Nephron (organoid): ENCODE measurements at regions not wholly inside any gene's neighbourhood (a gene's known extent, or its start where the extent isn't known, plus 50 kb on each side); places are given as distances from the start of the nearest gene placed in this dataset.
"Not testable (repeated sequence)": the region's sequence is repeated elsewhere in the genome, so short reads cannot be mapped to it uniquely, and the experiment has no call there.

Experiments
- H3K27ac Mint-ChIP-seq, 3 experiments: 2 replicates each; pipeline ENCODE4 v1.8.0; 2020; ENCODE audit warnings: mixed read lengths in 3 of 3, mild to moderate bottlenecking in 2 of 3, moderate library complexity in 1 of 3
- H3K27me3 Mint-ChIP-seq: 2 replicates; pipeline ENCODE4 v1.8.0; 2021; ENCODE audit warnings: low read depth, mild to moderate bottlenecking, moderate library complexity, mixed read lengths
- H3K36me3 Mint-ChIP-seq: 2 replicates; pipeline ENCODE4 v1.8.0; 2020; ENCODE audit warnings: low read depth, mixed read lengths
- H3K4me1 Mint-ChIP-seq: 2 replicates; pipeline ENCODE4 v1.8.0; 2020; ENCODE audit warnings: mixed read lengths
- H3K4me3 Mint-ChIP-seq, 3 experiments: 2 replicates each; pipeline ENCODE4 v1.8.0; 2020; ENCODE audit warnings: mild to moderate bottlenecking in 3 of 3, mixed read lengths in 3 of 3, moderate library complexity in 2 of 3
- H3K9me3 Mint-ChIP-seq: 2 replicates; pipeline ENCODE4 v1.8.0; 2020; ENCODE audit warnings: mixed read lengths
- TF ChIP-seq, protein P1 (sequence below), 3 experiments: fragments of 200-600 bp; sonication (generic); IDR thresholded peaks; one replicate each; pipeline ENCODE4 v1.5.0; 2021; ENCODE audit warnings: antibody characterized with exemption in 3 of 3; ENCODE audit not compliant: unreplicated experiment in 3 of 3

GRCh38 chr5:163569284-163569683 is 63.9 kb downstream of the MAT2B start:
- Mint-ChIP-seq H3K36me3 (no peaks in the 10 kb centered on the region), H3K4me1 (peaks cover 28% of the 10 kb centered on the region), H3K27ac (no peak overlapping the region), H3K27me3 (peaks cover 56% of the 10 kb centered on the region), H3K4me3 (no peak overlapping the region), H3K9me3 (no peaks in the 10 kb centered on the region)
- TF ChIP-seq, protein P1, sequence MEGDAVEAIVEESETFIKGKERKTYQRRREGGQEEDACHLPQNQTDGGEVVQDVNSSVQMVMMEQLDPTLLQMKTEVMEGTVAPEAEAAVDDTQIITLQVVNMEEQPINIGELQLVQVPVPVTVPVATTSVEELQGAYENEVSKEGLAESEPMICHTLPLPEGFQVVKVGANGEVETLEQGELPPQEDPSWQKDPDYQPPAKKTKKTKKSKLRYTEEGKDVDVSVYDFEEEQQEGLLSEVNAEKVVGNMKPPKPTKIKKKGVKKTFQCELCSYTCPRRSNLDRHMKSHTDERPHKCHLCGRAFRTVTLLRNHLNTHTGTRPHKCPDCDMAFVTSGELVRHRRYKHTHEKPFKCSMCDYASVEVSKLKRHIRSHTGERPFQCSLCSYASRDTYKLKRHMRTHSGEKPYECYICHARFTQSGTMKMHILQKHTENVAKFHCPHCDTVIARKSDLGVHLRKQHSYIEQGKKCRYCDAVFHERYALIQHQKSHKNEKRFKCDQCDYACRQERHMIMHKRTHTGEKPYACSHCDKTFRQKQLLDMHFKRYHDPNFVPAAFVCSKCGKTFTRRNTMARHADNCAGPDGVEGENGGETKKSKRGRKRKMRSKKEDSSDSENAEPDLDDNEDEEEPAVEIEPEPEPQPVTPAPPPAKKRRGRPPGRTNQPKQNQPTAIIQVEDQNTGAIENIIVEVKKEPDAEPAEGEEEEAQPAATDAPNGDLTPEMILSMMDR (IDR thresholded peaks at IDR 0.05; ENCODE audit: unreplicated experiment in 3 of 3), result peak; percentile 35 to 39 (median 35)

DNA sequence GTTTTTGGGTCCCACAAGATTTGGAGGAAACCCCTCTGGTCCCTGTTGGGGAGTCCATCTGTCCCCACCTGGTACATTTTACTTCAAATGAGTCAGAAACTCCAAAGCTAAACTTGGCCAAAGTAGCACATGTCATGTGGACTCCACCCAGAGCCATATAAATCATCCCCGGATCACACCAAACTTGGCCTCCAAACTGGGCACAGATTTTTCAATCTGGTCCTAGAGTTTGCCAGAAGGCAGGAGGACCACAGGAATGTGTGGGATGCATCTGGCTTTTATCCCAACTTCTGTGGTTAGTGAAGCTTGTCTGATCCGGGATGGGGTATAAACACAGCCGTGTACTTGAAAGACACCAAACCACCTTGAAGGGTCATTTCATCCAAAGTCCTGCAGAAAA is 66.3 kb downstream of the MAT2B start:
- Mint-ChIP-seq H3K27ac (no peak overlapping the region), H3K36me3 (no peaks in the 10 kb centered on the region), H3K27me3 (peaks cover 31% of the 10 kb centered on the region), H3K4me3 (no peak overlapping the region), H3K9me3 (no peaks in the 10 kb centered on the region), H3K4me1 (peaks cover 13% of the 10 kb centered on the region)
- TF ChIP-seq, protein P1 (IDR thresholded peaks at IDR 0.05; ENCODE audit: unreplicated experiment in 3 of 3), result no peak

- Mint-ChIP-seq H3K9me3 (no peaks in the 10 kb centered on the region), H3K36me3 (no peaks in the 10 kb centered on the region), H3K4me1 (peaks cover 4% of the 10 kb centered on the region), H3K27me3 (peaks cover 9% of the 10 kb centered on the region), H3K4me3 (no peak overlapping the region), H3K27ac (peak overlapping the region in 2 of 3 experiments; percentile 29 to 55)
- TF ChIP-seq, protein P1 (IDR thresholded peaks at IDR 0.05; ENCODE audit: unreplicated experiment in 3 of 3), result no peak
Observed at GRCh38 chr5:163574472-163575440, 69.3 kb downstream of the MAT2B start.

DNA sequence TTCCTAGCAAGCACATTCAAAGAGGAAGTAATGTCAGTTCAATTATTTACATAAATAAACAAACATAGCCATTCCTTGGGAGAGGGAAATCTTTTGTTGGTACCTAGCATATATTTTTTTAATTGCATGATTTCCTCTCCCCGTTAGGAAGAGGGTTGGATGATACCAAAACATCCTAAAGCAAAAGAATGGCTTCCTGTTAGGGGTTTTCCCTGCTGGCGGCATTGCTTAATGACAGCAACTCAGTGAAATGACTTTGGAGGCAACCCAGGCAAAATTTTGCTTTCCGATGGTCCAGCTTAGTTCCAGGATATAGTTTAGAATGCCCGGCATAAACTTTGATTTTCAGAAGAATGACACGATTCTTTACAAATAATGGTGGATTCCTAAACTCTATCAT is 73.2 kb downstream of the MAT2B start:
- Mint-ChIP-seq H3K27me3 (no peaks in the 10 kb centered on the region), H3K27ac (no peak overlapping the region), H3K36me3 (no peaks in the 10 kb centered on the region), H3K4me3 (no peak overlapping the region), H3K9me3 (no peaks in the 10 kb centered on the region), H3K4me1 (no peaks in the 10 kb centered on the region)
- TF ChIP-seq, protein P1 (IDR thresholded peaks at IDR 0.05; ENCODE audit: unreplicated experiment in 3 of 3), result no peak

- peaks cover 2% of the 10 kb centered on the region for H3K9me3 Mint-ChIP-seq
- H3K27me3 Mint-ChIP-seq, result no peaks in the 10 kb centered on the region
- H3K4me1 Mint-ChIP-seq, result no peaks in the 10 kb centered on the region
- TF ChIP-seq, protein P1 (IDR thresholded peaks at IDR 0.05; ENCODE audit: unreplicated experiment in 3 of 3), result no peak
- H3K36me3 Mint-ChIP-seq, result no peaks in the 10 kb centered on the region
- no peak overlapping the region for H3K27ac Mint-ChIP-seq
- H3K4me3 Mint-ChIP-seq, result no peak overlapping the region
Observed at GRCh38 chr5:163579729-163580128, 74.3 kb downstream of the MAT2B start.

- TF ChIP-seq, protein P1 (IDR thresholded peaks at IDR 0.05; ENCODE audit: unreplicated experiment in 3 of 3), result no peak
- H3K36me3 Mint-ChIP-seq, result no peaks in the 10 kb centered on the region
Observed at GRCh38 chr5:163580516-163580915, 75.1 kb downstream of the MAT2B start.

DNA sequence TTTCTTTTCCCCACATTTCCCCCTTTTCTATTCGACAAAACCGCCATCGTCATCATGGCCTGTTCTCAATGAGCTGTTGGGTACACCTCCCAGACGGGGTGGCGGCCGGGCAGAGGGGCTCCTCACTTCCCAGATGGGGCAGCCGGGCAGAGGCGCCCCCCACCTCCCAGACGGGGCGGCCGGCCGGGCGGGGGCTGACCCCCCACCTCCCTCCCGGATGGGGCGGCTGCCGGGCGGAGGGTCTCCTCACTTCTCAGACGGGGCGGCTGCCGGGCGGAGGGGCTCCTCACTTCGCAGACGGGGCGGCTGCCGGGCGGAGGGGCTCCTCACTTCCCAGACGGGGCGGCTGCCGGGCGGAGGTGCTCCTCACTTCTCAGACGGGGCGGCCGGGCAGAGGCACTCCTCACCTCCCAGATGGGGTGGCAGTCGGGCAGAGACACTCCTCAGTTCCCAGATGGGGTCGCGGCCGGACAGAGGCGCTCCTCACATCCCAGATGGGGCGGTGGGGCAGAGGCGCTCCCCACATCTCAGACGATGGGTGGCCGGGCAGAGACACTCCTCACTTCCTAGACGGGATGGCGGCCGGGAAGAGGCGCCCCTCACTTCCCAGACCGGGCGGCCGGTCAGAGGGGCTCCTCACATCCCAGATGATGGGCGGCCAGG is 78.2 kb downstream of the MAT2B start:
- H3K27ac Mint-ChIP-seq, H3K4me3 Mint-ChIP-seq, H3K36me3 Mint-ChIP-seq, H3K27me3 Mint-ChIP-seq, H3K9me3 Mint-ChIP-seq, H3K4me1 Mint-ChIP-seq: not testable (repeated sequence)

More at GRCh38 chr5:163580516-163580915, 75.1 kb downstream of the MAT2B start:
- no peak overlapping the region for H3K4me3 Mint-ChIP-seq
- H3K9me3 Mint-ChIP-seq, result peaks cover 2% of the 10 kb centered on the region
- H3K27me3 Mint-ChIP-seq, result no peaks in the 10 kb centered on the region
- no peaks in the 10 kb centered on the region for H3K4me1 Mint-ChIP-seq
- H3K27ac Mint-ChIP-seq, result no peak overlapping the region
